ENCODE measurements at regions not wholly inside any gene's neighbourhood (a gene's known extent, or its start where the extent isn't known, plus 50 kb on each side); places are given as distances from the start of the nearest gene placed in this dataset.

- intact Hi-C loops (cut with DNase I) = no loop called here
- ATAC-seq (peak in 1 of 2 donors; percentile 17), DNase-seq (no peak)
Observed at GRCh38 chr18:25876330-25876948, 214.0 kb downstream of the SS18 start.

DNA sequence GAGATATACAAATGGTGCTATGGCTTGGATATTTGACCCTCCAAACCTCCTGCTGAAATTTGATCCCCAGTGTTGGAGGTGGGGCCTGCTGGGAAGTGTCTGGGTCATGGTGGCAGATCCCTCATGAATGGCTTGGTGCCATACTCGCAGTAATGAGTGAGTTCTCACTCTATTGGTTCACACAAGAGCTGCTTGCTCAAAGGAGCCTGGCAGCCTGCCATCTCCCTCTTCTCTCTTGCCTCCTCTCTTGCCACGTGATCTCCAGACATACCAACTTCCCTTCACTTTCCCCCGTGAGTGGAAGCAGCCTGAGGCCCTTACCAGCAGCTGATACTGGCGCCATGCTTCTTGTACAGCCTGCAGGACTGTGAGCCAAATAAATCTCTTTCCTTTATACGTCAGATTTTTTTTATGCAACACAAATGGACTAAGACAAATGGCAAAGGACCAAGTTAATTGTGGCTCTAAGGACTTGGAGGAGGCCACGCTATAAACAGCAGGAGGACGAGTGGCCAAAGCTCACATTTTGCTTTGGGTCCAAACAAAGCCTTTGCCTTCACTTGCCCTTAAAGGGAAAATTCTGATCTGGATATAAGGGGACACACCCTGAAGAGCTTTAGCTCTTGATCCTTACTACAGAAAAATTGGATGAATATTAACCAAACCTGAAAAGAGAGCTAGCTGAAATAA is 214.7 kb downstream of the SS18 start:
- peak; percentile 29 for DNase-seq

DNA sequence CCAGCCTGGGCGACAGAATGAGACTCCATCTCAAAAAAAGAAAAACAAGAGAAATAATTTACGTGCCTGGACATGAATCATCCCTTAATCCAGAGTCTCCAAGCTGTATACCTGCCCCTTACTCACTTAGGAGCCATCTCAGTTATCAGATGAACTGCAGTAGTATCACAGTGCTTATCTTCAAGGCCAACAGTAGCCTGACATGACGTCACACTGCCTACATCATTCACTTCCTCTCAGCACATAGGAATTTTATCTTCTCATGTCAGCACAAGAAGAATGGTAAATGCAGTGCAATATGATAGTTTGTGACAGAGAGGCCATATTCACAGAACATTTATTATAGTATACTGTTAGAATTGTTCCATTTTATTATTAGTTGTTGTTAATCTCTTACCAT is 216.6 kb downstream of the SS18 start:
- DNase-seq (no peak), ATAC-seq (no peak)
- intact Hi-C loops (cut with DNase I) = no loop called here

More for the DNA sequence above, 214.7 kb downstream of the SS18 start:
- intact Hi-C loops (cut with DNase I) = no loop called here
- ATAC-seq = no peak

DNA sequence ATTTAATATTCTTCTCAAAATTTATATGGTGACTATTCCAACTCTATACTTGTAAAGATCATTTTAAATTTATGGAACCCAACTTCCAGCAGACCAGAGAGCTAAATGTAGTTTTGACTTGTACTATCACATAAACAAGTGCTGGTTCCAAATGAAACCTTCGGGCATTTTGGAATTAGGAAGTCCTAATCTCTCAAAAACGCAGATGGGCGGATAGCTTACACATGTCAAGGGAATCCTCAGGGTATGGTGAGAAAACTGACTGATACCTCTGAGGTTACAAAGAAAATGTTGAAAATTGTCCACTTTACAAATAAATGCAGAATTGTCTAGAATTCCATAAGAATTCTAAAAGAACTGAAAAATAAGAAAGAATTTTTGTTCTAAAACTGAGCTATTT is 224.1 kb downstream of the SS18 start:
- ATAC-seq (no peak), DNase-seq (no peak)
- intact Hi-C loops (cut with DNase I) = no loop called here

GRCh38 chr18:25862881-25863600 is 227.4 kb downstream of the SS18 start:
- intact Hi-C loops (cut with DNase I) = no loop called here
- ATAC-seq = no peak
- no peak for DNase-seq

- peak in 1 of 2 donors; percentile 65 for ATAC-seq
Observed at GRCh38 chr18:25853691-25854433, 236.6 kb downstream of the SS18 start.

GRCh38 chr18:25843791-25844190 is 246.6 kb downstream of the SS18 start:
- intact Hi-C loops (cut with DNase I) = no loop called here
- ATAC-seq (no peak), DNase-seq (no peak)

More at GRCh38 chr18:25853691-25854433, 236.6 kb downstream of the SS18 start:
- intact Hi-C loops (cut with DNase I) = no loop called here
- no peak for DNase-seq

- intact Hi-C loops (cut with DNase I) = no loop called here
- DNase-seq (no peak), ATAC-seq (no peak)
Observed at GRCh38 chr18:25842665-25843064, 247.7 kb downstream of the SS18 start.

DNA sequence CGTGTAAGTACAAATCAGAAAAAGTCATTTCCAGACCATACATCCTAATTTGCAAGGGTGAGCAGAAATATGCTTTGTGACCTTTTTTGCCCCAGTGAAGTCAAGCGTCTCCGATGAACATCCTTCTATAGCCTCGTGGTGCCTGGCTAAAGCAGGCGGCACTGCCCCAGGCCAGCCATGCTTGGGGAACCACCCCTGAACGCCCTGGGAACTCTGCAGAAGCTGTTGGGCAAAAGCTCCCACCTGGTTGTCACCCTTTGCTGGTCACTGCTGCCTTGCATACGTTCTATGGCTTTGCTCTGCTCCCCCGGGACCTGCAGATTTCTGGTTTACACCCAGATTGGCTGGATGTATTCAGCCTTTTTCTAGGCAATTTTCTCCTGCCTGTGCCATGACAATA is 256.4 kb downstream of the SS18 start:
- ATAC-seq = no peak
- intact Hi-C loops (cut with DNase I) = no loop called here
- DNase-seq = no peak

GRCh38 chr18:25832001-25832604 is 258.3 kb downstream of the SS18 start:
- ATAC-seq (peak; percentile 86 to 88), DNase-seq (peak; percentile 72)
- intact Hi-C loops (cut with DNase I) = no loop called here

DNA sequence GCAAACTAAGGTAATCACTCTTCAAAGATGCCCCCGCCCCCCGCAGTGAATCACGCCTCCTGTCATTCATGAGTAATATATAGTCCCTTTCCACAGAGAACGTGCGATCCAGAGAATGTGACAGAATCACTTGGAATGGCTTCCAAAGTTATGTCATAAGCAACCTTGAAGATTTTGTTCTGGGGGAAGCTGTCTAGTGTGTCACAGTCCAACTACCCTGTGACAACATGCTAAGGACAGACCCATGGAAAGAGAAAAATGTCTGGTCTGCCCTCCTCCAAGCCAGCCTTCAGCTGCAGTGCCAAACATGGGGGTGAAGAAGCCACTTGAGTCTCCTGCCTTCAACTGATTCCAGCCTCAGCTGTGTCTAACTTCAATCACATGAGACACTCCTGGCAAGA is 259.1 kb downstream of the SS18 start:
- peak in 1 of 2 donors; percentile 34 for ATAC-seq
- intact Hi-C loops (cut with DNase I) = loop anchor here in 1 of 2 donors (2.0 kb wide), 1 partner anchor 952 kb away; no protein-coding TSS in a partner anchor
- no peak for DNase-seq

- ATAC-seq (peak; percentile 81 to 95), DNase-seq (peak; percentile 73)
- intact Hi-C loops (cut with DNase I) = loop anchor here in 1 of 2 donors (2.0 kb wide), 1 partner anchor 952 kb away; no protein-coding TSS in a partner anchor
Observed at GRCh38 chr18:25830787-25831186, 259.6 kb downstream of the SS18 start.

DNA sequence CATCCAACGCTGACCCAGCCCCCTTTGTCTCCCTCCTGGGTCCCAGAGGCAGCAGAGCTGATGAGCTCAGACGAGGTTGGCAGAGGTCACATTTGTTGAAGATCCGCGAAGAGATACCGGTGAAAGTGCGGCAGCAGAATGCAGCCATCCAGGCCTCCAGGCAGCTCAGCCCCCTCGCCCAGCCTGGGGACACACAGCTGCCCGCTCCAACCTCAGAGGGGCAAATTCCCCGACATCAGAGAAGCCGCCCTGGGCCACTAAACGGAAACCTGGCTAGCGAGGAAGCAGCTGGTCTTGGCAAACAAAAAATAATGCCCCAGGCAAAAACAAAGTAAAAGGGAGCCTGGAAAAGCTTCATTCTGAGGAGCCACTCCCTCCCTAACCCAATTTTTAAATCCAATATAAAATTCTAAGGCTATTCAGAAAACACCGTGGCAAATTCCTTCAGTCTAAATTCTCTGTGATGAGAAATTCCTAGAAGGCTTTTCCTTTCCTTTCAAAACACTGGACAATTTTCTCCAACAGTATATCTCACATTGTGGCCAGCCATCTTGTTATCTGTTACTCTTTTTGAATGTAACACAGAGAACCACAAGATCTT is 262.4 kb downstream of the SS18 start:
- intact Hi-C loops (cut with DNase I) = no loop called here
- peak; percentile 33 for DNase-seq
- ATAC-seq = no peak

DNA sequence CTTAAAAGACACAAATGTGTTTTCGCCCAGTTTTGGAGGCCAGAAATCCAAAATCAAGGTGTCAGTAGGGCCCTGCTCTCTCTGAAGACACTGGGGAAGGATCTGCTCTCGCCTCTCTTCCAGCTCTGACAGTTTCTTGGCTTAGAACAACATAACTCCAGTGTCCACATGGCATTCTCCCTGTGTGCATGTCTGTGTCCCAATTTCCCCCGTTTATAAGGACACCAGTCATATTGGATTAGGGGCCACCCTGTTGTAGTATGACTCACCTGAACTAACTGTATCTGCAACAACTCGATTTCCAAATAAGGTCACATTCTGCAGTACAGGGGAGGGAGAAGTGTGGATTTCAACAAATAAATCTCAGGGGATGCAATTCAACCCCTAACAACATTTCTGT is 263.2 kb downstream of the SS18 start:
- DNase-seq (no peak), ATAC-seq (peak; percentile 44 to 51)
- intact Hi-C loops (cut with DNase I) = no loop called here

DNA sequence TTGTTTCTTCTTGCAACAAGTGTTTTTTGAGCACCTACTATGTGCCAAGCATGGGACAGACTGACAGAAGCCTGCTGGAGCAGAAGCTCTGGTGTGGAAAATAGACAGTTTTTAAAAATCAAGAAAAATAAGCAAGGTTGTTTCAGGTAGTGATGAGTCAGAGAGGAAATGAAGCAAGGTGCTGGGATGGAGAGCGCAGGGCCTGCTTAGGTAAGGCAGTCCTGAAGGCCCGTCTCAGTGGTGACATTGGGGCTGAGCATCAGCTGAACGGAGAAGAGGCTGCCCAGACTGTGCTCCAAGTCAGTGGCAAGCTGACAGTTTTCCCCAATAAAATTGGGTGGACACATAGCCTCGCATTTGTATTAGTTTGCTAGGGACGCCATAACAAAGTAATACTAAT is 263.6 kb downstream of the SS18 start:
- DNase-seq = no peak
- intact Hi-C loops (cut with DNase I) = no loop called here
- ATAC-seq = no peak

DNA sequence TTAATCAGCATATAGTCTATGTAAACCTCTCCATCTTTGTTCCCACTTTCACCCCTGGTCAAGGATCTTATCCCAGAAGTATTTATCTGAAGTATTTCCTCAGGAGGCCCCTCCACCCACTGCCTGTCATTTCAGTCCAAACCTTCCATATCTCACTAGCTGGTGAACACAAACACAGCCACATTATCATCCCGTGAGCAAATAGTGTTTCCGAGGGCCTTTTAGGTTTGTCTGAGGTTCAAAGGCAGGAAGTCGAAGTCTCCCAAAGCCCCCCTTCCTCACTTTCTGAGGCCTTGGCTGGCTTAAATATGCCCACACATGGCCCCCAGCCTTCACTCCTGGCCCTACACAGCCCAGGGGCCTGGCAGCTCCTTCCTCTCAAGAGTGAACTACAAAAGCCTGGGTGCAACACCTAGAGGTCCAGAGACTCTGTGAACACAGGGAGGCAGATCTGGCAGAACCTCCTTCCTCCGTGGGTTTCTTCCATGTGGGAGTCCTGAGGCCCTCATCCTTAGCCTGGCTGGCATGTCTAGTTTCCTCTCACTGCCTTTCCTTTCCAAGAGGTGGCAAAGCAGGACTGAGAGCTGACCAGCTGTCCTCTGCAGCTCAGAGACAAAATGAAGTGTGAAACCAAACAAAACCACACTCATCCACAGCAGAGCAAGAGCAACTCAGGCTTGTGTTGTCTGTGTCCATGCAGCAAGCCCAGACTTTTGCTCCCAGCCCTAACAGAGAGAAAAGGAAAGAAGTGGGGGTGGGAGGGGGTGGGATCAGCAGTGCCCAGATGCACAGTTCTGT is 264.2 kb downstream of the SS18 start:
- DNase-seq (no peak), ATAC-seq (no peak)
- intact Hi-C loops (cut with DNase I) = no loop called here

- intact Hi-C loops (cut with DNase I) = no loop called here
- ATAC-seq = no peak
- DNase-seq = no peak
Observed at GRCh38 chr18:25825056-25825455, 265.4 kb downstream of the SS18 start.

GRCh38 chr18:25819746-25820363 is 270.6 kb downstream of the SS18 start:
- no peak for DNase-seq
- ATAC-seq = no peak
- intact Hi-C loops (cut with DNase I) = no loop called here

All from left cardiac atrium (tissue), 4 donors.